PC-3 (cell line): ENCODE measurements at regions not wholly inside any gene's neighbourhood (a gene's known extent, or its start where the extent isn't known, plus 50 kb on each side); places are given as distances from the start of the nearest gene placed in this dataset.

ENCODE experiments used
- ATAC-seq: fragments of 200-7000 bp; cut with Tn5 transposase; 2 replicates; pipeline ENCODE4 v1.9.1; 2020; ENCODE audit warnings: mild to moderate bottlenecking, moderate library complexity
- BruUV-seq: library from RNA; stranded (reverse); fragments of 400-500 nt; replicated peaks from 2 replicates; lab custom pipeline; 2021; lab: Mats Ljungman, UMichigan
- CTCF ChIA-PET: fragments of 300-600 bp; sonication (Branson Sonifier 250); formaldehyde crosslinking; loops from one replicate; lab custom pipeline; 2022; ENCODE audit warnings: antibody characterized with exemption; lab: Charles Lee
- POLR2A ChIA-PET: fragments of 300-600 bp; sonication (Branson Sonifier 250); formaldehyde crosslinking; loops from one replicate; lab custom pipeline; 2022; ENCODE audit warnings: antibody characterized with exemption; ENCODE audit not compliant: unreplicated experiment; lab: Charles Lee
- DNase-seq: peaks from one replicate; pipeline ENCODE4 v3.0.0-alpha.2; 2015
- H2AFZ ChIP-seq: fragments of 300-600 bp; sonication (generic); 2 replicates; pipeline ENCODE4 v1.6.0; 2016; ENCODE audit warnings: antibody characterized with exemption, low read length
- H3F3A ChIP-seq: fragments of 300-600 bp; sonication (generic); one replicate; pipeline ENCODE4 v1.6.0; 2017; ENCODE audit warnings: antibody characterized with exemption, low read length, control low read depth, mild to moderate bottlenecking; ENCODE audit not compliant: unreplicated experiment
- H3K27ac ChIP-seq: fragments of 300-600 bp; sonication (generic); 2 replicates; pipeline ENCODE4 v1.5.1; 2016; ENCODE audit warnings: mild to moderate bottlenecking, low read length
- H3K27me3 ChIP-seq: fragments of 300-600 bp; sonication (generic); 2 replicates; pipeline ENCODE4 v1.6.1; 2016; ENCODE audit warnings: low read length, mixed read lengths
- H3K36me3 ChIP-seq: fragments of 300-600 bp; sonication (generic); 2 replicates; pipeline ENCODE4 v1.6.1; 2016; ENCODE audit warnings: low read depth, mixed run types, low read length, mixed read lengths
- H3K4me1 ChIP-seq: fragments of 300-600 bp; sonication (generic); 2 replicates; pipeline ENCODE4 v1.5.1; 2016; ENCODE audit warnings: low read length; ENCODE audit not compliant: insufficient read depth
- H3K4me2 ChIP-seq: fragments of 300-600 bp; sonication (generic); 2 replicates; pipeline ENCODE4 v1.6.0; 2016; ENCODE audit warnings: low read length
- H3K4me3 ChIP-seq: fragments of 300-600 bp; sonication (generic); 2 replicates; pipeline ENCODE4 v1.5.1; 2016; ENCODE audit warnings: mild to moderate bottlenecking, low read length, mixed read lengths
- H3K79me2 ChIP-seq: fragments of 300-600 bp; sonication (generic); 2 replicates; pipeline ENCODE4 v1.6.1; 2017; ENCODE audit warnings: low read length, mixed read lengths
- H3K9ac ChIP-seq: fragments of 300-600 bp; sonication (generic); 2 replicates; pipeline ENCODE4 v1.6.0; 2016; ENCODE audit warnings: mild to moderate bottlenecking, low read length
- H3K9me2 ChIP-seq: fragments of 300-600 bp; sonication (generic); replicated peaks from 2 replicates; pipeline ENCODE4 v1.6.1; 2016; ENCODE audit warnings: mixed run types, low read length, mixed read lengths
- H3K9me3 ChIP-seq: fragments of 300-600 bp; sonication (generic); 2 replicates; pipeline ENCODE4 v1.6.1; 2016; ENCODE audit warnings: low read length, mixed read lengths
- H4K20me1 ChIP-seq: fragments of 300-600 bp; sonication (generic); 2 replicates; pipeline ENCODE4 v1.6.1; 2016; ENCODE audit warnings: low read length, mixed read lengths
- EZH2 ChIP-seq: fragments of 300-600 bp; sonication (generic); IDR thresholded peaks from one replicate; pipeline ENCODE4 v1.6.1; 2017; ENCODE audit warnings: antibody characterized with exemption, mild to moderate bottlenecking, low read length; ENCODE audit not compliant: unreplicated experiment
- EZH2phosphoT487 ChIP-seq: fragments of 300-600 bp; sonication (generic); IDR thresholded peaks from 2 replicates; pipeline ENCODE4 v1.6.1; 2018; ENCODE audit warnings: mild to moderate bottlenecking, antibody characterized with exemption, low read length, borderline replicate concordance
- intact Hi-C: fragments of 100-400 bp; cut with micrococcal nuclease; formaldehyde crosslinking; loops from 2 replicates; pipeline ENCODE4 v1.9.0; 2023
- TF ChIP-seq, protein P1 (sequence below): fragments of 300-600 bp; sonication (generic); conservative IDR thresholded peaks from 2 replicates; pipeline ENCODE4 v1.5.1; 2017; ENCODE audit warnings: antibody characterized with exemption, low read depth, mild to moderate bottlenecking, low read length

GRCh38 chr16:77557385-77557784, 122.6 kb upstream of the ADAMTS18 start:
- Histone ChIP-seq H3K9ac (no peak overlapping the region), H3K27ac (no peak overlapping the region), H3K4me3 (no peak overlapping the region), H3K4me1 (no peaks in the 10 kb centered on the region), H3K36me3 (no peaks in the 10 kb centered on the region), H3K27me3 (peaks cover 27% of the 10 kb centered on the region), H3K79me2 (no peaks in the 10 kb centered on the region), H3K4me2 (no peak overlapping the region), H3K9me2 (no peaks in the 10 kb centered on the region), H3K9me3 (no peaks in the 10 kb centered on the region), H3F3A (no peaks in the 10 kb centered on the region), H2AFZ (no peak overlapping the region), H4K20me1 (no peaks in the 10 kb centered on the region)
- ChIA-PET POLR2A (no interaction called here), CTCF (no interaction called here)
- ATAC-seq = no peak
- TF ChIP-seq EZH2 (no peak), EZH2phosphoT487 (no peak)
- TF ChIP-seq, protein P1, sequence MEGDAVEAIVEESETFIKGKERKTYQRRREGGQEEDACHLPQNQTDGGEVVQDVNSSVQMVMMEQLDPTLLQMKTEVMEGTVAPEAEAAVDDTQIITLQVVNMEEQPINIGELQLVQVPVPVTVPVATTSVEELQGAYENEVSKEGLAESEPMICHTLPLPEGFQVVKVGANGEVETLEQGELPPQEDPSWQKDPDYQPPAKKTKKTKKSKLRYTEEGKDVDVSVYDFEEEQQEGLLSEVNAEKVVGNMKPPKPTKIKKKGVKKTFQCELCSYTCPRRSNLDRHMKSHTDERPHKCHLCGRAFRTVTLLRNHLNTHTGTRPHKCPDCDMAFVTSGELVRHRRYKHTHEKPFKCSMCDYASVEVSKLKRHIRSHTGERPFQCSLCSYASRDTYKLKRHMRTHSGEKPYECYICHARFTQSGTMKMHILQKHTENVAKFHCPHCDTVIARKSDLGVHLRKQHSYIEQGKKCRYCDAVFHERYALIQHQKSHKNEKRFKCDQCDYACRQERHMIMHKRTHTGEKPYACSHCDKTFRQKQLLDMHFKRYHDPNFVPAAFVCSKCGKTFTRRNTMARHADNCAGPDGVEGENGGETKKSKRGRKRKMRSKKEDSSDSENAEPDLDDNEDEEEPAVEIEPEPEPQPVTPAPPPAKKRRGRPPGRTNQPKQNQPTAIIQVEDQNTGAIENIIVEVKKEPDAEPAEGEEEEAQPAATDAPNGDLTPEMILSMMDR = no peak
- DNase-seq = no peak
- BruUV-seq = no TSS peak
- intact Hi-C loops = no loop called here

DNA sequence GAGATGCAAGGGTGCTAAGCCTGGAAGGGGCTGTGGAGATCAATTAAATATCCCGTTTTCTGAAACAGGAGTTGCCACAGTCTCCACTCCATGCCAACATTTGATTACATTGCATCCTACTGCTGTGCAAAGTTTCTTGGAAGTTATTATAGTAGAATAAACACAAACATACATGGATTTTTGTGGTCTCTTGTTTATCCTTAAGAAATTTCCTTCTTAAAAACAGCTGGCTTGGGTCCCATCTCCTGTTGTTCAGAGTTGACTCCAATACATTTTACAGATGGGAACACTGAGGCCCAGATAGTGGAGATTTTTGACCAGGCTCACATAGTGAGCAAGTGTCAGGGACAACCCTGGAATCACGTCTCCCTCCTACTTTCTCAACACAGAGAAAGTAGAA, 124.0 kb upstream of the ADAMTS18 start:
- no TSS peak for BruUV-seq

DNA sequence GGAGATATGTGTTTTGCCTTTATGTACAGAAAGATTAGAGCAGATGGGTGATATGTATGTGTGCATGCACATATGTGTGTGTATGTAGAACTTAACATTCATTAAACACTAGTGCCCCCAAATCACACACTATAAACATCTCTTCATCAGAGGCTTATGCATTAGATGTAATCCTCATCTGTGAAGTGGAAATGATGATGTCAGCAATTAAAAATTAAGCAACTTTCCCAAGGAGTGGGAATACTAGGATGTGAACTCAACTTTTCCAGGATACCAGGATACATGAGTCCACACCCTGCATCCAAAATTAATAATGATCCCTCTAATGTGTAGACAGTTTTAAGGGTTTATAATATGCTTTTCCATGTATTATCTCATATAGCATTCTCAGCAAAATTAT, 127.7 kb upstream of the ADAMTS18 start:
- DNase-seq = no peak
- H4K20me1 ChIP-seq = no peaks in the 10 kb centered on the region
- H3K4me2 ChIP-seq = no peak overlapping the region
- no peak overlapping the region for H3K4me3 ChIP-seq
- no peaks in the 10 kb centered on the region for H3K9me2 ChIP-seq
- no peaks in the 10 kb centered on the region for H3K4me1 ChIP-seq
- no peaks in the 10 kb centered on the region for H3F3A ChIP-seq
- no peak overlapping the region for H2AFZ ChIP-seq
- H3K27me3 ChIP-seq = no peaks in the 10 kb centered on the region
- intact Hi-C loops = no loop called here
- H3K9me3 ChIP-seq = no peaks in the 10 kb centered on the region
- H3K79me2 ChIP-seq = no peaks in the 10 kb centered on the region
- no peak overlapping the region for H3K9ac ChIP-seq
- no peaks in the 10 kb centered on the region for H3K36me3 ChIP-seq
- POLR2A ChIA-PET = no interaction called here
- TF ChIP-seq, protein P1 = no peak
- TF ChIP-seq EZH2 (no peak), EZH2phosphoT487 (no peak)
- CTCF ChIA-PET = no interaction called here
- no peak for ATAC-seq
- no peak overlapping the region for H3K27ac ChIP-seq
- BruUV-seq = no TSS peak

More for the DNA sequence above, 124.0 kb upstream of the ADAMTS18 start:
- ChIA-PET POLR2A (no interaction called here), CTCF (no interaction called here)
- H3K27me3 ChIP-seq = peaks cover 15% of the 10 kb centered on the region; the same call in 1 of the 2 replicates
- H3K9ac ChIP-seq = no peak overlapping the region
- TF ChIP-seq, protein P1 = no peak
- no peaks in the 10 kb centered on the region for H3K79me2 ChIP-seq
- no peaks in the 10 kb centered on the region for H3K9me3 ChIP-seq
- DNase-seq (no peak), ATAC-seq (no peak)
- no peaks in the 10 kb centered on the region for H3K4me1 ChIP-seq
- intact Hi-C loops = no loop called here
- no peaks in the 10 kb centered on the region for H4K20me1 ChIP-seq
- no peak overlapping the region for H3K27ac ChIP-seq
- no peaks in the 10 kb centered on the region for H3F3A ChIP-seq
- no peak overlapping the region for H2AFZ ChIP-seq
- no peak overlapping the region for H3K4me2 ChIP-seq
- no peak overlapping the region for H3K4me3 ChIP-seq
- H3K36me3 ChIP-seq = no peaks in the 10 kb centered on the region
- H3K9me2 ChIP-seq = no peaks in the 10 kb centered on the region
